DLD1 (cell line): ENCODE measurements at regions not wholly inside any gene's neighbourhood (a gene's known extent, or its start where the extent isn't known, plus 50 kb on each side); places are given as distances from the start of the nearest gene placed in this dataset.

Experiments used
- in situ Hi-C: cut with HindIII; loops from 2 replicates; pipeline ENCODE4 v1.10.0; 2017; ENCODE audit warnings: low sequenced_read_pairs

- in situ Hi-C loops = no loop called here
Measured at GRCh38 chr1:208509072-208509471, 264.9 kb upstream of the PLXNA2 start.

- in situ Hi-C loops = no loop called here
Measured at GRCh38 chr1:208510192-208510952, 266.2 kb upstream of the PLXNA2 start.

- in situ Hi-C loops = no loop called here
Measured at GRCh38 chr1:208511242-208511860, 267.2 kb upstream of the PLXNA2 start.

GRCh38 chr1:208513799-208514198 lies 269.6 kb upstream of the PLXNA2 start:
- in situ Hi-C loops = no loop called here

GRCh38 chr1:208515129-208515528 lies 270.9 kb upstream of the PLXNA2 start:
- in situ Hi-C loops = no loop called here

- in situ Hi-C loops = no loop called here
Measured at GRCh38 chr1:208516780-208517179, 272.6 kb upstream of the PLXNA2 start.

GRCh38 chr1:208520438-208521099 lies 276.4 kb upstream of the PLXNA2 start:
- in situ Hi-C loops = no loop called here

- in situ Hi-C loops = no loop called here
Measured at GRCh38 chr1:208521534-208521933, 277.4 kb upstream of the PLXNA2 start.

- in situ Hi-C loops = no loop called here
Measured at GRCh38 chr1:208523007-208523406, 278.8 kb upstream of the PLXNA2 start.

- in situ Hi-C loops = no loop called here
Measured at GRCh38 chr1:208524376-208524775, 280.2 kb upstream of the PLXNA2 start.

GRCh38 chr1:208524925-208525324 lies 280.7 kb upstream of the PLXNA2 start:
- in situ Hi-C loops = no loop called here

GRCh38 chr1:208525417-208525816 lies 281.2 kb upstream of the PLXNA2 start:
- in situ Hi-C loops = no loop called here

- in situ Hi-C loops = no loop called here
Measured at GRCh38 chr1:208526613-208527125, 282.5 kb upstream of the PLXNA2 start.

GRCh38 chr1:208527156-208527555 lies 283.0 kb upstream of the PLXNA2 start:
- in situ Hi-C loops = no loop called here

- in situ Hi-C loops = no loop called here
Measured at GRCh38 chr1:208528578-208529240, 284.5 kb upstream of the PLXNA2 start.

- in situ Hi-C loops = no loop called here
Measured at GRCh38 chr1:208531003-208531750, 287.0 kb upstream of the PLXNA2 start.

- in situ Hi-C loops = no loop called here
Measured at GRCh38 chr1:208533746-208534598, 289.8 kb upstream of the PLXNA2 start.

- in situ Hi-C loops = no loop called here
Measured at GRCh38 chr1:208534599-208534897, 290.4 kb upstream of the PLXNA2 start.

GRCh38 chr1:208534979-208535378 lies 290.8 kb upstream of the PLXNA2 start:
- in situ Hi-C loops = no loop called here

- in situ Hi-C loops = no loop called here
Measured at GRCh38 chr1:208535511-208535910, 291.3 kb upstream of the PLXNA2 start.
